NCI-H446 treated with DMSO at 0.1 percent for 48 hours (cell line): ENCODE measurements at regions not wholly inside any gene's neighbourhood (a gene's known extent, or its start where the extent isn't known, plus 50 kb on each side); places are given as distances from the start of the nearest gene placed in this dataset.
"Not testable (repeated sequence)": the region's sequence is repeated elsewhere in the genome, so short reads cannot be mapped to it uniquely, and the experiment has no call there.

Experiments used
- DNase-seq: peaks from one replicate; lab custom pipeline; 2025; lab: John Stamatoyannopoulos, UW

GRCh38 chr6:67219346-67219745, 1415.7 kb upstream of the ADGRB3 start:
- DNase-seq, result no peak

- no peak for DNase-seq
Observed at GRCh38 chr6:67212584-67212983, 1422.5 kb upstream of the ADGRB3 start.

DNA sequence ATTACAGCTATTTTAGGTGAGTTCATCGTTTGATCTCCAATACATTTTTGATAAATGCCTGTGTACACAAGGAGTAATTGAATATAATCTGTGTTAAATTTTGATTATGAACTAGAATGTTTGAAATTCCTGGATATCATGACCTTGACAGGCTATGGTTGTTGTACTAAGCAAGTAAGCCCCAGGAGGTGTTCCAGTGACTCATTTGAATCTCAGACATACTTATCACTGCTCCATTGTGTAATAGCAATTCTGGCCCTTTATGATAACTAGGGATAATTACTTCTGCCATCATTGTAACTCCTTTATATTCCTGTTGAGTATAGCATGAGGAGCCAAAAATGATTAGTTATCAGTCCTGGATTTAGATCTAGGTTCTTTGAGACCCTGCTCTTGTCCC, 1424.6 kb upstream of the ADGRB3 start:
- no peak for DNase-seq

DNA sequence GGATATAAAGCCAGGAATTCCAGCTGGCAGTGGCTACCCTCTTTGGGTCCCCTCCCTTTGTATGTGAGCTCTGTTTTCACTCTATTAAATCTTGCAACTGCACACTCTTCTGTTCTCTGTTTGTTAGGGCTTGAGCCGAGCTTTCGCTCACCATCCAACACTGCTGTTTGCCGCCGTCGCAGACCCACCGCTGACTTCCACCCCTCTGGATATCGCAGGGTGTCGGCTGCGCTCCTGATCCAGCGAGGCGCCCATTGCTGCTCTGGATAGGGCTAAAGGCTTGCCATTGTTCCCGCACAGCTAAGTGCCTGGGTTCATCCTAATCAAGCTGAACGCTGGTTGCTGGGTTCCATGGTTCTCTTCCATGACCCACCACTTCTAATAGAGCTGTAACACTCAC, 1433.5 kb upstream of the ADGRB3 start:
- no peak for DNase-seq

DNA sequence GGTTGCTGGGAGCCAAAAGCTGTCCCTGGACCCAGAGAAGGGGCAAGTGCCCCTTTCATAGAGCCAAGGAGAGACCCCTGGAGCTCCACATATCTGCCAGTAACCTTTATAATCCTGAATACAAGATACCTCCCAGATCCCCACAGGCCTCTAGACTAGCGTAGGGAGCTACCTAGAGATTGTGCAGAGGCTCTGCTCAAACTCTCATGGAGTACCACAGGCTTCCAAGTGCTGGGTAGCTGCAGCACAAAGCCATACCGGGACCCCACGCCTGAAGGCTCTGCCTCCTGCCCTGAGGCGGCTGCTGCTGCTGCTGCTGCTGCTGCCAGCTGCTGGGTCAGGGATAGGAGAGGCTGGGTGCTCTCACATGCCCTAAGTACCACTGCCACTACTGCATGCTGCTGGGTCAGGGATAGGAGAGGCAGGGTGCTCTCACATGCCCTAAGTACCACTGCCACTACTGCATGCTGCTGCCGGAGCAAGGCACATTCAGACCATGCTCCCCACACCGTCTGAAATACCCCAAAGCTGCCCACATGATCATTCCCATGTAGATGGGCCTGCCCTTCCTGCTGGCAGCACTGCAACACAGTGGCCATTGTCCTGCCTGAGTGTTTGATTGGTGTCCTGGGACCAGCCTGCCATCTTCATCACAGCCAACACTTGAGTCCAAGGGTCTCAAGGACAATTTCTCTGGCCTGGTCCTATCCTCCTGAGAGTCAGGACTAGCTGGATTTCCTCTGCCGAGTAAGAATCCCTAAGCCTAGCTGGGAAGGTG, 1434.3 kb upstream of the ADGRB3 start:
- no peak for DNase-seq

DNA sequence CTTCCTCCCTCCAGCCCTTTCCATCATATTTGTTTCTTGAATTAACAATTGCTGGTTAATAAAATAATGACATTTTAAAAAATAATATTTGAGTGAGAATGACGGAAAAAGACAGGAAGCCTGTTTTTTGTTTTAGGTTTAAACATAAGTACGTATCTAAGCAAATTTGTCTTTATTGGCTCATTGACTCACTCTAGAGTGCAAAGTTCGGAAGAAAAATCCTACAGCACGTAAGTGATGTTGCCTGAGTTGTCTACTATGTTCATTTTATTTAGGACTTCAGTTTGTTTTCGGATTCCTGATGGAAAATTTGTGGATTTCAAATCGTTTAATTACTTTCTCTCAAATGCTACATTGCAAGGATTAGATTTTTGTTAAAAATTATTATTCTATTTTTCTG, 1435.7 kb upstream of the ADGRB3 start:
- no peak for DNase-seq

- no peak for DNase-seq
Observed at GRCh38 chr6:67190733-67191132, 1444.3 kb upstream of the ADGRB3 start.

- no peak for DNase-seq
Observed at GRCh38 chr6:67184405-67184804, 1450.7 kb upstream of the ADGRB3 start.

GRCh38 chr6:67175101-67175500, 1460.0 kb upstream of the ADGRB3 start:
- no peak for DNase-seq

- no peak for DNase-seq
Observed at GRCh38 chr6:67165606-67166005, 1458.6 kb upstream of the EYS start.

GRCh38 chr6:67160820-67161219, 1453.8 kb upstream of the EYS start:
- no peak for DNase-seq

DNA sequence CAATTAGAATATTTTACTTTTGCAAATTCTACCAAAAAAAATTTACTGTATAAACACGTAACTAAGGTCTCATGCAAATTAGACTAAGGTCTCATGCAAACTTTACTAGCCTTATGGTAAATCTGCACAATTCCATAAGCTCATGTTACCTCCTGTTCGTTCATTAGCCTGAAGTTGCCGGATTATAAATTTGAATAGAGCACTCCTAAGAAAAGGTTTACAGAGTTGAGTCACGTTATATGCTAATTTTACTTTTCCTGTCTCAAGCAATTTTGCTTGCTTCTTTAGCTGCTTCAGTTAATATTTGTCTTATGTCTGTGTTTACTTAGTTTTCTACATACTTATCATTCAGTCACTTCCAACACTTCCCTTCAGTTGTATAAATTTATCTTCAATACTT, 1434.0 kb upstream of the EYS start:
- no peak for DNase-seq

DNA sequence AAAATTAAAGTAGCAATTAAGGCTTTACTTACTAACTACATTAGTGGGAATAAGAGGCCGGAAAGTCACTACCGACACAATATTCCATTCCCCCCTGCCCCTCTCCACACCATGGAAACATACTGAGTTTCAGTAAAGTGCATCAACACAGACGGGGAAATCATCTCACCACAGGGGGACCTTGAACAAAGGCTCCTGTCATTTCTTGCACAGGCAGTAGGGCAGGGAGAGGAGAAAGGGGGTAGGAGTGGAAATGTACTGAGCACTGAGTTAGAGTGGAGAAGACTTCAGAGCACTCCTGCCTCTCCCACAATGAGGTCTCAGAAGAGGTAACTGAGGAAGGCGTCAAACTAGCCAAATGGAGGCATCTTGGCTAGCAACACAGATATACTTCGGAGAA, 1426.9 kb upstream of the EYS start:
- no peak for DNase-seq

- peak; percentile 99 for DNase-seq
Observed at GRCh38 chr6:67131827-67132226, 1424.8 kb upstream of the EYS start.

- DNase-seq, result peak; percentile 72
Observed at GRCh38 chr6:67129780-67130179, 1422.8 kb upstream of the EYS start.

GRCh38 chr6:67127041-67127440, 1420.0 kb upstream of the EYS start:
- peak; percentile 6 for DNase-seq

GRCh38 chr6:67121115-67121514, 1414.1 kb upstream of the EYS start:
- DNase-seq, result no peak

- no peak for DNase-seq
Observed at GRCh38 chr6:67112120-67112519, 1405.1 kb upstream of the EYS start.

GRCh38 chr6:67102743-67103142, 1395.7 kb upstream of the EYS start:
- no peak for DNase-seq

DNA sequence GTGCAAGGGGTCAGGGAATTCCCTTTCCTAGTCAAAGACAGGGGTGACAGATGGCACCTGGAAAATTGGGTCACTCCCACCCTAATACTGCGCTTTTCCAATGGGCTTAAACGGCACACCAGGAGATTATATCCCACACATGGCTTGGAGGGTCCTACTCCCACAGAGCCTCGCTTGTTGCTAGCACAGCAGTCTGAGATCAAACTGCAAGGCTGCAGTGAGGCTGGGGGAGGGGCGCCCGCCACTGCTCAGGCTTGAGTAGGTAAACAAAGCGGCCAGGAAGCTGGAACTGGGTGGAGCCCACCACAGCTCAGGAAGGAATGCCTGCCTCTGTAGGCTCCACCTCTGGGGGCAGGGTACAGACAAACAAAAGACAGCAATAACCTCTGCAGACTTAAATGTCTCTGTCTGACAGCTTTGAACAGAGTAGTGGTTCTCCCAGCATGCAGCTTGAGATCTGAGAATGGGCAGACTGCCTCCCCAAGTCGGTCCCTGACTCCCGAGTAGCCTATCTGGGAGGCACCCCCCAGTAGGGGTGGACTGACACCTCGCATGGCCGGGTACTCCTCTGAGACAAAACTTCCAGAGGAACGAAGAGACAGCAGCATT, 1388.7 kb upstream of the EYS start:
- DNase-seq, result not testable (repeated sequence)

DNA sequence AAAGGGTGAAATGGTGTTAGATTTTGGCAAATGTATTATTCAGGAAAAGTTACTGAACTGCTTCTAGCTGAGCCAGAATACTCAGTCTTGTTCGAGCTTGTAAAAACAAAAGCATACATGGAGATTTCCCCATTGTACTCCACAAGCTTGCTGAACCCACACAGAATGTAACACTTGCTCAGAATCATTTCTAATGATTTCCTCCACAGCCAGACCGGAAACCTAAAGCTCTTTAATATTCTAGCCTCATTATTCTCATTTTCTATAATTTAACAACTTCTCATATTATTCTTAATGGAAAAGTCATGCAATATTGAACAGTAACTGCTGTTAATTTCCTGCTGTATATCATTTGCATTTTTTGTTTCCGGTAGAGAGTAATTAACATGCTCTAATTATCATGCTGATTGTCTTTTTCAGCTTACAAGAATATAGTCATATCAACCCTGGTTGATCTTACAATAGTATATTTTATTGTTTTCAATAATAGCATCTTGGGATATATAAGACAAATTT, 1387.5 kb upstream of the EYS start:
- DNase-seq, result no peak

- no peak for DNase-seq
Observed at GRCh38 chr6:67073938-67074337, 1366.9 kb upstream of the EYS start.

- DNase-seq, result no peak
Observed at GRCh38 chr6:67068781-67069180, 1361.8 kb upstream of the EYS start.

- no peak for DNase-seq
Observed at GRCh38 chr6:67064323-67064722, 1357.3 kb upstream of the EYS start.
